ENCODE measurements at regions not wholly inside any gene's neighbourhood (a gene's known extent, or its start where the extent isn't known, plus 50 kb on each side); places are given as distances from the start of the nearest gene placed in this dataset.

GRCh38 chr6:51349857-51350256, 531.2 kb downstream of the TFAP2B start:
- TF ChIP-seq EP300 (IDR thresholded peaks at IDR 0.05) (no peak), POLR2A (IDR thresholded peaks at IDR 0.05; ENCODE audit: low read depth) (no peak), CTCF (IDR thresholded peaks at IDR 0.05) (no peak)
